GM21423 (cell line): ENCODE measurements at regions not wholly inside any gene's neighbourhood (a gene's known extent, or its start where the extent isn't known, plus 50 kb on each side); places are given as distances from the start of the nearest gene placed in this dataset.
"Not testable (repeated sequence)": the region's sequence is repeated elsewhere in the genome, so short reads cannot be mapped to it uniquely, and the experiment has no call there.

ENCODE experiments used
- ATAC-seq: cut with Tn5 transposase; IDR thresholded peaks from one replicate; pipeline ENCODE4 v1.9.1; 2021; ENCODE audit warnings: mild to moderate bottlenecking, moderate library complexity; ENCODE audit not compliant: unreplicated experiment

DNA sequence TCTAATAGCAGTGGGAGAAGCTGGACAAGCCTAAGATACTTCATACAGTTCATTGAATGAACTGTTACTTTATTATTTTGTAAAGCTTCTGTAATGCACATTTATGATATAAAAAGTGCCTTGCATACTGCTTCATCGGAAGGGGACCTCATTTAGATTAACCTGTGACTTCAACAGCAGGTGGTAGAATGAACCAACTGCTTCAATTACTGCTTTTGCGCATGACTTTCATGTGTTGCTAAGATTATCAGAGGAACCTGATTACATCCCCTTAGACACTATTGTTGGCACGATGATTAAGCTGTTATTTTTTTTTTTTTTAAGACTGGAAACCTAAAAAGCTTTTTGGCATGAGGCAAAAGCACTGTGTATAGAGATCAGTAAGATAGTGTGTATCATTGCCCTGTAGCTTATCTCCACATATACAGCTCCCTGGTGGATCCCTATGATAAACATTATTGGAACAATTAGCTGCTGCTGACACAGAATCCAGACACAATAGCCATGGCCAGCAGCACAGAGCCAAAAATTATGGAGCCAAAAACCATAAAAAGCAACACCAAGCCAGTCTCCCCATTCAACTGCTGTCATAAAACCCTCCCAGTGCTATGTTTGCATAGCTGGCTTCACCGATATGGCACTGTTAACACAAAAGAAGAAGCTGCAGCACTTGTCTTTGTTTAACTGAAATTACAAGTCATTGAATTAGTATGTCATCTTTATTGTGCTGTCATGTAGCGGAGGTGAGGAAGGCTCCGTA lies 731.6 kb upstream of the MMS22L start:
- ATAC-seq: no peak

DNA sequence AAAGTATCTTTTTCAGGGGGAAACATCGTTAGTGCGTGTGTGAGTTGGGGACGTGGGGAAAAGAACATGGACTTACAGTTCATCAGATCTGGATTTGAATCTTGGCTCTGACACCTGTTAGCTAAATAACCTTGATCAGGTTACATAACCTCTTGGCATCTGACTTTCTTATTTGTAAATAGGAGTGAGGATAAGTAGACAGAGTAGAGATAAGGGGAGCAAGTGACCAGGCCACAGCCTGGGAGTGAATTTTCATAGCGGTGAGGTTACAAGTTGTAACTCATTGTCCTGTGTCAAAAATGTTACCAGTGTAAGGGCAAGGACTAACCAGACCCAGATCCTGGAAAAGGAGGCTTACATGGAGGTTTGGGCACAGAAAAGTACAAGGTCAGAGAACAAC lies 733.5 kb upstream of the MMS22L start:
- ATAC-seq: no peak

DNA sequence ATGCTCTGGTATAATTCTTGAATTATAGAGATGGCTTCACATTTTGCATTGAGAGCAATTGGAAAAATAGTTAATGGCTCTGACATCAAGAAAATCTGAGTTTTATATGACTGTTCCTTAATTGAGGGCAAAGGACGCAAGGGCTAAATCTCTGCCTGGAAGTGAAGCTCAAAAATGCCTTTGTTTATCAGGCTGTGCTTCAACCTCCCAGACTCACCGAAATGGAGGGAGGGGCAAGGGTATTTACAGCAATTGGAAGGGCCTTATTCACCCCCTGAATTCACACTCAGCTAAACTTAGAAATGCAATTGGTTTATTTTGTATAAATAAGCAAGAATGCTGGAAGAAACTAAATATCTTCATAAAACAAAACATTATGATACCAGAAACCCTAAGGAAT lies 737.2 kb upstream of the MMS22L start:
- no peak for ATAC-seq

DNA sequence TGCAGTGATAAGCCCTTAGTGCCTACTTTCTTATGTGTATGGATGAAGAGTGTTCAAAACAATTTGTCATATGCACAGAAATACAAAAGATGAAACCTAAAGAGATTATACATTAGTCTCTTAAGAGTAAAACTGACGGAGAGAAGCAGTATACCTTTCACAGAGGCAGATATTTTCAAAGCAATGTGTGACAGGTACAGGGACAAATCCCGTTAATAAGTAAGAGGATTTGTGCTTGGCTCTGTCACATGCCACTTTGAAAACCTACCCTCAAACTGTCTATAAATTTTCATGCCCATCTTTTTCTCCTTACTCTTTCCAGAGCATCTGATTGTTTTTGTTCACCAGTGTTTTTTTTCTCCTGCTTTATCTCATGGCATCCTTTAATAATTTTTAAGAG lies 741.3 kb upstream of the MMS22L start:
- no peak for ATAC-seq

DNA sequence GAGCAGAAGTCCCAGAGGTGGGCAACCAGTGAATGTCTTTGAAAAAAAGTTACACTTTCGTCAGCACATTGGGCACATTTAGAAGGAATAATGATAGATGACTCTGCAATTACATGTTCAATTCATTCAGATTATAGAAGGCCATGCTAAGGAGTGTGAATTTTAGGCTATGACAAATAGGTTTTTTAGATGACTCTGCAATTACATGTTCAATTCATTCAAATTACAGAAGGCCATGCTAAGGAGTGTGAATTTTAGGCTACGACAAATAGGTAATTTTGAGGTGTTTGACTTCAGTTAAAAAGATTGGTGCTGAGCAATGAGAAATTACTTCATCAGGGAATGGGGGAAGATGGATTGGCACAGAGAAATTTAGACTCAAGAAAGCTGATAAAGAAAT lies 744.9 kb upstream of the MMS22L start:
- no peak for ATAC-seq

DNA sequence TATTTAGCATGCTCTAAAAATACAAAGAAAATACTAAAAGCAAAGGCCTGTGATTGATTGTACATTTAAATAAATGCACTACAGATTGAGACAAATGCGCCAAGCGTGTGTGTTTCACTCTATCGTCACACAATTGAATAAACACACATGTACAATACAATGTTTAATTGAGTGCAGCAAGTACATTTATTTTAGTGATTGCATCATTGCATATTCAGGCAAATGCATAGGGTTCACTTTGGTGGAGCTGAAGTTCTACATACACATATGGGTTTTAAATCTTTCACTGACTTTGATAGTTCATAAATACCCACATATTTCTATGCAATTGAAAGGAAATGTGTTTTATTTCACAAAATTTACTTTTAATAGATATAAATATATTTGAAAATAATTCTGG lies 750.6 kb upstream of the MMS22L start:
- ATAC-seq: no peak

DNA sequence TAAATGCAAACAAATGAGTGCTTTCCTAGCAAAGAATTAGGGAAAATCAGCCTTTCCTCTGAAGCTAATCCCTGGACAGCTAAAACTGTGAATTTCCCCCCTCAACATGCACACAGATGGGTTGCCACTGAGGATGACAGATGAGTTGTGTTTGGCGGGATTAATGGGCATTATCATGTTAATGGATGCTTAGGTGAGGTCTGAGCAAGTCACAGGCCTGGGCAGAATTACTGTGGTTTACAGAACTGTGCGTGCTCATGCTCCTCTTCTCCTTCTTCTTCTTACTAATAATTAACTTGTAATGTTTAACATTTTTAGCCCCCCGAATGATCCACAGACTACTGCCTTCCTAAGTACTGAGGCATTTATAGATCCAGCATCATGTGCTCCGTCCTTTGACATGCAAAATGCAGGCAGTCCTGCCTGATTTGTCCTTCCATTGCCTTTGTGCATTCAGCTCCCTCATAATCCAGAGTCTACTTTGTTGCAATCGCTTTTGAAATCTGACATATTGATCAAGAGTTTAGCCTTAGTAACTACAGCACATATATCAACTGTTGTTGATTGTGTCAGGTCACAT lies 753.4 kb upstream of the MMS22L start:
- ATAC-seq: no peak

DNA sequence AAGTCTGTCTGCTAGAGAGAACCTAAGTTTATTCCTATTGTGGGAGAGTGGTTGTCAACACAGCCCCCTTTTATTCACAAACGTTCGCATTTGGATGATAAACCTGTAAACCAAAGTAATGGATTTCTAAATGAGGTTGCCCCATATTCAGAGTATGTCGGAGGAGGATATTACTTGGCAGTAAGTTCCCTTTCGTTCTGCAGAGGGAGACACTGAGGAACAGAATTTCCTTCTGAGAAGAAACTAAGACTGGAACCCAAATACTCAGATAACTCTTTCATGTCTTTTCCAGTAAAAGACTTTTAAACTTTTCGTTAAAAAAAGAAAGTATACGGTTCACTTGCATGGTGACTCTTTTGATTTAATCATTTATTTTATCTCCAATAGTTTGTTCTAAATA lies 754.6 kb upstream of the MMS22L start:
- no peak for ATAC-seq

DNA sequence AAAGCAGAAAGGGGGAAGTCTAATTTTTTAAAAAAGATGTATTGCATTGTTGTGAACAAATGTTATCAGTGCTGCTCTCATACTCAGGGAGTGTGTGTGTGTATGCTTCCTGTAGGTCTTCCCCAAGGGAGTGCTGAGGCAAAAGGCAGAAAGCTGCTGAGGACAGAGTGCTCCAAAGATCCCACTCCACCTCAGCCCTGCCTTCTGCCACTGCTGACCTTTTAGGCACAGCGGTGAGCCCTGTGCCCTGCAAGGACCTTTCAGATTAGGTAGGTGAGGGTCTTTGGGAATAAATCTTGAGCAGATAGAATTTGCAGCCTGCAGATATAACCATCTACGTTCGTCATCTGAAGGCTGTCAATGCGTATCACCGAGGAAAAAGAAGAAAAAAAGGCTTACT lies 756.4 kb upstream of the MMS22L start:
- no peak for ATAC-seq

DNA sequence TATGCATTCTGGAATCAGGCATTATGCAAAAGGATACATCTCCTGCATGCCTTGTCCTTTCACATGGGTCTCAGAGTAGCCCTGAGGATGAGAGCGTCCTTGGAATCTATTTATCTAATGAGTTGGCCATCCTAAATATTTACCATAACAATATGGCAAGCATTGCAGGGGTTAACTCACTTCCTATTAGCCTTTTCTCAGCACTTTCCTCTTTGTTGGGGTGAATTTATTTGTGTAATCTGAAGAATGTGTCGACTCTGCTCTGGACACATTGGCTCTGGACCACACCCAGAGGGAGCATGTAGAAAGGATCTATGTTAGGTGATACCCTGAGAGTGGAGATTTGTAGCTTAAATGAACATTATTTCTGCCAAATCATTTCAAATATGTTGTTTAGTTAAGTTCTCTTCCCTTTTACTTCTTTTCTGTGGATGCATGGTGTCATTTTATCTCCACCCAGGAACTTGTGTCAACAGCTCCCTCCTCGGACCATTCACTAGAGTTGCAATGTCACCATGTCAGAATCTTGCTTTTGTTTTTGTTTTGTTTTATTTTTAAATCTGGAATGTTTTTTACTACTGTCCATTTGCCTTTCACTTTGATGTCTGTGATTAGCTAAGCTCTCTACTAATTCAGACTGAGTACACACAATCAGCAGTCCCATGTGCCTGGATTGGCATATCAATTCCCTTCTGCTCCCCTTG lies 757.0 kb upstream of the MMS22L start:
- no peak for ATAC-seq

DNA sequence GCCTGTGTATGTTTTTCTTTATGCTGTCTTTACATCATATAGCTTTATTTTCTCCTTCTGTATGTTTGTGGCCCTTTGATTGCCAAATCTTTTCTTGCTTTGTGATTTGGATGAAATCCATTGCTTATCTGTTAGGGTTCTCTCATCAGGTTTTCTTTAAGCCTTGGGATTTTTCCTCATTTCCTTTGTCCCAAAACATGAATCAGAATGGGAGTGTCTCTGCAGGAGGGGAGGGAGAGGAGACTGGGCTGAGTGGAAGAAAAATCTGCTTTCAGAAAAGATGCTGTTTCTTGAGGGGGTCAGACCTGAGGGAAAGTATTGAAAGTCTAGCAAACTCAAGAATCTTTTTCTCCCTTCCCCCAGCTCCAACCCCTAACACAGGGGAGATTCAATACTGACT lies 758.0 kb upstream of the MMS22L start:
- no peak for ATAC-seq

DNA sequence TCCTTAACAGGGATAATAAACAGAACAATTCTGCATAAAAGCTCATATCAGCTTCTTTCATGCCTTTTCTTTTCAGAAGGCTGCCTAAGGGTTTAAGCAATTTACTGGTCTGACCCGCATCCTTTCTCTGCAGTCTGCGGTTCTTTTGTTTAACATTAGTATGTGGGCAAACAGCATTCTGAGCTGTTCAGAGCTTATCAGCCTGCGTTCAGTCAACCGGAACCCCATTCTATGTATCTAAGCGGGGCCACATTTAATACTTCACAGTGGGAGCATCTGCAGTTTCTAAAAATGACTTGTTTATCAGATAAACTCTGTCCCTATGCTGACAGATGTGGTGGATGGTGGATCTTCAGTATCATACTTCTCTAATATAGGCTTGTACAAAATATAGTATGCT lies 758.9 kb upstream of the MMS22L start:
- ATAC-seq: no peak

DNA sequence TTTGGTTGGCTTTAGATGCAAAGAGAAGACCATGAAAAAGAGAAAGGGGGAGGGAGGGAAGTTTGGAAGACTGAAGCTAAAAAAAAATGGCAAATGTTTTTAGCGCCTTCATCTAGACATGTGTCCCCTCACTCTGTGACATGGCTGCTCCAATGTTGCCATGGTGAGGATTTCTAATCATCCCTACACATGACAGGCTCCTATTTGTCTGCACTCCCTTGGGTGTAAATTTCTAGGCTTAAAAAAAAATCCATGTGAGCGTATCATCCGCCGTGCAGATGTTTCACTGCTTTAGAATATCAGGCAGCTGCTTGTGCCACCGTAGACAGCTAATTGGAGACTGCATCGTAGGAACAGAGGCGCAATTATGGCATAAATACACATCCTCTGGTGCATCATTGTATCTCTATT lies 761.1 kb upstream of the MMS22L start:
- ATAC-seq: no peak

DNA sequence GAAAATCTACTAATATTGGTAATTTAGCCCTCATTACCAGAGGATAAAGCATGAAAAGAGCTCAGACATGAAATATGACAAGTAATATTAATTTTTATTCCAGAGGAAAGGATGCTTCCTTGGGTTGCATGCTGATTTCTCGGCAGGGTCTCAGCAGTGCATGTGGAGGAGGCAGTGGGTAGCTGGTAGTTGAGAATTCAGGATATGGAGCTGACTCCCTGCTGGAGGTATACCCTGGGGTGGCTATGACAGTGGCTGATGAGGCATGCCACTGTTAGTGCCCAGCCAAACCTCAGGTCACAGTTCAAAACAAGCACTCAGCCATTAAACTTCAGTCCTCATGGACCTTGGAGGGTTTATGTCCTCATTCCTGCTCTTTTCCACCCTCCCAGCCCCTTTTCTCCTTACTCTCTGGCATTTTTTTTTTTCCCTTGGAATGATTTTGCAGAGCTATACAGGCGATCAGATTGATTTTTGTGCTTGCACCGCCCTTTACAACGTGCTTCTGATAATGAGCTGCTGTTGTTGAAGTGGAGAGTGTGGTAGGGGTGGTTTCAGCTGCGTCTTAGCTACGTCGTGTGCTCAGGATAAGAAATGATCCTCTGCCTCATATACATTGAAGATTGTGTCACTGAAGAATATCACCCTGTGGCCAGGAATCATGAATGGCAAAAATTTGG lies 761.9 kb upstream of the MMS22L start:
- no peak for ATAC-seq

DNA sequence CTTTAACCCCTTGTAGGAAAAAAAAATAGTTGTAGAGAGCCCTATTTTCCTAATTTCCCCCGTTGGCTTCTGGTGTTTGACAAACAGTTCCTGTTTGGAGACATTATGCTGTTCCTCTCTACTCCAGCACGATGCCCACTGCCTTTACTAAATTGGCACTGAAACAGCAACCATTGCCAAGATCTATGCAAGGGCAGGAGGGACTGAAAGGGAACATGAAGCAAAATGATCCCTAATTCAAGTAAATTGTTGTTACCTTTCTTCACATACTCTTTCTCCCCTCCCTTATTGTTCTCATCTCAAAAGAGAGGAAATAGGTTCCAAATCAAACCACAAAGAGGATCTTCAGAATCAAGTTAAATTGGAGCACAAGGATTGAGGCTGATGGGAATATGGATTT lies 764.1 kb upstream of the MMS22L start:
- ATAC-seq: no peak

DNA sequence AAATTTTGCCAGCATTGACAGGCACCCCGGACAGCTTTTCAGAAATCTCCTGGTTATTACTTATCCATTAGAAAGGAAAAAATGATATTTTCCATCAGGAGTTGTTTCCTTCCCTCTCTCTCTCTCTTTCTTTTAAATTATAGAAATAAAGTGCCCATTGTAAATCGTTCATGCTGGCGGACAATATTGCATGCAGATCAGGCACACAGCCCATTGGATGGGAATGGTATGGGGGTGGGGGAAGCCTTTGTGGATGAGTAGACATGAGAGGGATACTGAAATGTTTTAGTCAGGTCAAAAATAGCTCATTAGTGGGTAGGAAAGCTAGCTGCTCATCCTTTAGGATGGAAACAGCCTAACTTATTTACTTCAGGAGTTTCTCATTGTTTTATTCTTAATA lies 764.9 kb upstream of the MMS22L start:
- no peak for ATAC-seq

DNA sequence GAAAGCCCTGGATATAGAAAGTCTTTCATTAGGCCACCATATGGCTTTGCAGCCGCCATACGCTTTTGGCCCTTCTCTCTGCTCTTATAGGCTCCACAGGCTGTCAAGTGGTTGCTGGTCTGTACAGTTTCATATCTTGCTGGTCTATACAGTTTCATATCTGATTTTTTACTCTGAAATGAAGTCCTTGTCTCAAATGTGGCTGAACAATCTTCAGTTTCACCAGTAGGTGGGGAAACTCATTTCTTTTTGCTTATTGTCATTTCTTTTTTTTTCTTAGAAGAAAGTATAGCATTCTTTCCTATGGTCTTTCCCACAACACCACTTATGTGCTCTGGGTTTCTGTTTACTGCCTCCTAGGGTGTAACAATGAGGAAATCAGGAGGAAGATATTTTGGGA lies 771.4 kb upstream of the MMS22L start:
- ATAC-seq: no peak

DNA sequence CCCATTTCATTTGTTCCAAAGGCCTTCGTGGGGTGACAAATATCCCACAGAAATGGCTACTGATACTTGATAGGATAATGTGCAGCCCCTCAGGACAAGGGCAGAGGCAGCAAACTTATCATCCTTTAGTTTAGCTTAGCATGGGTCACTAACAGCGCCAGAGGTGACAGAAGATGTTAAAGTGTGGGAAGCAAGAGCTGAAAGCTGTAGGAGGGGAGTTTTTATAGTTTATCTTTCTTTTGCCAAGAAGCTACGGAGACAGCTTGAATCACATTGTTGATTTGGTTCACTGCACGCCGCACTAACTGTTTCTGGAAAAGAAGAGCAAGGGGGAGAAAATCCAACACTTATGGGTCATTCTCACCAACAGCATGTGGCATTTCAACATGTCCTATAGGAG lies 773.9 kb upstream of the MMS22L start:
- ATAC-seq: no peak

DNA sequence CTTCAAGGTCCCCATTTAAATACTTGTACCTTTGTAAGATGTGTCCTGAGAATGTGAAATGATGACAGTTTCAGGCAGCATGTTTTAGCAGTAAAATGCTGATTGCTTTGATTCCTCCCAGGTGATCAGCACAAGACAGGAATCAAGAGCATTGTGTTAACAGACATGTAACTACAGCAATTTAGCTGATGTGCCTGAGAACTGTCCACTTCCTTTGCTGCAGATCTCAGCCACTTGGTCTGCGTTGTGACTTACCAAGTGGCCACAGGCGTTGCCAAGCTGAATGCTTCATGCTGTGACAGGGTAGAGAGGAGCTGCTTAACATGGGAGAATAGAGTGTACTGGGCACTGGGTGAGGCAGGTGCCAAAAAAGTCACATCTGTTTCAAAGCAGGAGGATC lies 767.0 kb upstream of the POU3F2 start:
- no peak for ATAC-seq

DNA sequence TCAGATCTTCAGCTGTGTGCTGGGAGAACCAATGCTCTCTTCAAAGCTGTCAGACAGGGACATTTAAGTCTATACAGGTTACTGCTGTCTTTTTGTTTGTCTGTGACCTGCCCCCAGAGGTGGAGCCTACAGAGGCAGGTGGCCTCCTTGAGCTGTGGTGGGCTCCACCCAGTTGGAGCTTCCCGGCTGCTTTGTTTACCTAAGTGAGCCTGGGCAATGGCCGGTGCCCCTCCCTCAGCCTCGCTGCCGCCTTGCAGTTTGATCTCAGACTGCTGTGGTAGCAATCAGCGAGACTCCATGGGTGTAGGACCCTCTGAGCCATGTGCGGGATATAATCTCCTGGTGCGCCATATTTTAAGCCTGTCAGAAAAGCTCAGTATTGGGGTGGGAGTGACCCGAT lies 745.8 kb upstream of the POU3F2 start:
- ATAC-seq: not testable (repeated sequence)

DNA sequence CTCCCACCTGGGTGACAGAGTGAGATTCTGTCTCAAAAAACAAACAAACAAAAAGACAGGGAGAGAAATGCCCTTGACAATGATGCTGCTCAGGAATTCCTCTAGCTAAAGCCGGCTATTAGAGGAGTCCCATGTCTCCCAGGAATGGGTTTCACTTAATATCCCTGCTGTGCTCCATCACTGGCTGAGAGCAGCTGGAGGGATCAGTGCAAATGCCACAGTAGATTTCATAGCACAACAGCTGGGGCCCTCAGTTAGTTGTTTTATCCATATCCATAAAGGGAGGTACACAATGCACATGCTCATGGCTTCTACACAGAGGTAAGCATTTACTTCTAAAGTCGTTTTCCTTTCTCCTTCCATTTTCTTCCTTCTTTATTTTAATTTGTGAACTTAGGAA lies 742.0 kb upstream of the POU3F2 start:
- ATAC-seq: no peak

DNA sequence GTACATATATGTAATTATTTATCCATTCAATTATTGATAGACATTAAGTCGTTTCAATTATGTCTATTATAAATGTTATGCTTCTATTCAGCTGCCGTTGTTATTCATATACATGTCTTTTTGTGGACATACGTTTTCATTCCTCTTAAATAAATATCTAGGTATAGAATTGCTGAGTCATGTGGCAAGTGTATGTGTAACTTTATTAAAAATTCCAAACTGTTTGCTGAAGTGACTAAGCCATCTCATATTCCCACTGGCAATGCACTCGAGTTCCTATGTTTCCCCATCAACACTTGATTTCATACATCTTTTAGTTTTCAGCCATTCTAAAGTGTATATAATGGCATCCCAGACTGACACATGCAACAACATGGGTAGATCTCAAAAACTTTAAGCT lies 739.7 kb upstream of the POU3F2 start:
- no peak for ATAC-seq
